ENCODE measurements at regions not wholly inside any gene's neighbourhood (a gene's known extent, or its start where the extent isn't known, plus 50 kb on each side); places are given as distances from the start of the nearest gene placed in this dataset.

DNA sequence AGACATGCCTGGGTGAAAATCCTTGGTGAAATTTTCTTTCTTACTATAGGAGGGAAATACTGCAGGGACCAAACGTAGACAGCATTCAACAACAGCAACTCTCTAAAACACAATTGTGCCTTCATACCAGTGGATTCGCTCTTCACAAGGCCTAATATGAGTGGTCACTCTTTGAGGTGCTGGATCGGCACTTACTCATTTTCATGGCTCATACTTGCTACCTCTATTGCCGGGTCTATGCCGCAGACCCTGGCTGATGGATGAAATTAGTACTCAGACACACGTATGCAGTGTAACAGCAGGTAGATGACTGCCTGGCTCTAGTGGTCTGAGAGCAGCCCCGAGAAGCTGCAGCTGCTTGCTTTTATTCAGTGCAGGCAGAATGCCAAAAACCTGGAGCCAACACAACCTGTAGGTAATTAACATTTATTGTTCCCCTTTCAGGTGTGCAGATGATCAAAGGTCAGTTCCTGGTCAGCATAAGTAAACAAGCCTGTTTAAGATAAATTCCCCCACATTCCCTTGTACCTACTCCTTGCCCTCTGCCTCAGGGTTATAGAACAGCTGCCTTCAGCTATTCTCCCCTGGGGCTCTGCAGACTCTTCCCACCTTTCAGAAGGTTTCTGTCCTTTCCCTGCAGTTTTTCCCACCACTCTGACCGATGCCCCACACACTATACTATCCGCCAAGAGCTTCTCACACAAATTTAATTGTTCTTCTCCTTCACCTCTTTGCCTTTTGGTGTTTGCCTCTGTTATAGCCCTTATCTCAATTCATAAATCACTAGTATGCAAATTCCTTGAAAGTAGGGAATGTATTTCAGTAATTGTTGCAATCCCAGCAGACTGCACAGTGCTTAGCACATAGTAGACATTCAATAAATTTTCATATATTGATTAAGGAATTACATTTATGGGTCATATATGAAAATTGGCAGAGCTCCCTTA is 210.0 kb downstream of the SPANXN3 start:
- Histone ChIP-seq H3K4me2 (ENCODE audit: low read length) (no peak overlapping the region), H3K36me3 (ENCODE audit: insufficient read depth, low read length) (no peaks in the 10 kb centered on the region), H4K20me1 (ENCODE audit: insufficient read depth, low read length) (no peaks in the 10 kb centered on the region), H3K9me3 (ENCODE audit: low read length) (no peaks in the 10 kb centered on the region), H3K4me3 (ENCODE audit: low read depth, low read length, poor library complexity, severe bottlenecking) (no peak overlapping the region), H2AFZ (ENCODE audit: low read length) (no peak overlapping the region), H3K9me2 (ENCODE audit: insufficient read depth, low read length) (no peaks in the 10 kb centered on the region), H3K27ac (ENCODE audit: low read depth, low read length, poor library complexity, severe bottlenecking) (no peak overlapping the region), H3K4me1 (ENCODE audit: insufficient read depth, low read length, poor library complexity, severe bottlenecking) (no peaks in the 10 kb centered on the region), H3K79me2 (ENCODE audit: insufficient read depth, low read depth, low read length) (no peaks in the 10 kb centered on the region)
- DNase-seq (ENCODE audit: low spot score), result no peak
- no peak for TF ChIP-seq EZH2phosphoT487 (IDR thresholded peaks at IDR 0.05; ENCODE audit: borderline replicate concordance, low read depth, low read length)
- TF ChIP-seq, protein P1, sequence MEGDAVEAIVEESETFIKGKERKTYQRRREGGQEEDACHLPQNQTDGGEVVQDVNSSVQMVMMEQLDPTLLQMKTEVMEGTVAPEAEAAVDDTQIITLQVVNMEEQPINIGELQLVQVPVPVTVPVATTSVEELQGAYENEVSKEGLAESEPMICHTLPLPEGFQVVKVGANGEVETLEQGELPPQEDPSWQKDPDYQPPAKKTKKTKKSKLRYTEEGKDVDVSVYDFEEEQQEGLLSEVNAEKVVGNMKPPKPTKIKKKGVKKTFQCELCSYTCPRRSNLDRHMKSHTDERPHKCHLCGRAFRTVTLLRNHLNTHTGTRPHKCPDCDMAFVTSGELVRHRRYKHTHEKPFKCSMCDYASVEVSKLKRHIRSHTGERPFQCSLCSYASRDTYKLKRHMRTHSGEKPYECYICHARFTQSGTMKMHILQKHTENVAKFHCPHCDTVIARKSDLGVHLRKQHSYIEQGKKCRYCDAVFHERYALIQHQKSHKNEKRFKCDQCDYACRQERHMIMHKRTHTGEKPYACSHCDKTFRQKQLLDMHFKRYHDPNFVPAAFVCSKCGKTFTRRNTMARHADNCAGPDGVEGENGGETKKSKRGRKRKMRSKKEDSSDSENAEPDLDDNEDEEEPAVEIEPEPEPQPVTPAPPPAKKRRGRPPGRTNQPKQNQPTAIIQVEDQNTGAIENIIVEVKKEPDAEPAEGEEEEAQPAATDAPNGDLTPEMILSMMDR (conservative IDR thresholded peaks at IDR 0.05; ENCODE audit: low read length), result no peak
- ChIA-PET POLR2A (no interaction called here), CTCF (ENCODE audit: unreplicated experiment) (no interaction called here)
- intact Hi-C loops (cut with micrococcal nuclease; ENCODE audit: unreplicated experiment), result no loop called here
- no TSS peak for BruUV-seq (replicated peaks)

DNA sequence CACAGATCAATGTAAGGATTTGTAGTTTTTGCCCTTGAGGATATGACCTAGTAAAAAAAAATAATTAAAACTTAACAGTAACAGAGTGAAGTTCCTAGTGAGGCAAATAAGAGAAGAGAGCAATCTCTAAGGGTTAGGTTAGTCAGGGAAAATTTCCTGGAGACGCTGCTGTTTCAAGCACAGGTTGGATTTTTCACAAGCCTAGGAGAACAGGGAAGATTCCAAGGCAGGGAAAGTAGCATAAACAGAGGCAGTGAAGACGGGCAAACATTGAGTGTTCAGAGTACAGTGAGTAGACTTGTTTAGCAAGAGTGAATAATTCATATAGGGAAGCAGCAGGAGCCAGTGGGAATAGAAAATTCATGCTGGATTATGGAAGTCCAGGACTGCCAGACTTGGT is 212.8 kb downstream of the SPANXN3 start:
- no peak overlapping the region for H3K27ac ChIP-seq (ENCODE audit: low read depth, low read length, poor library complexity, severe bottlenecking)
- H3K4me3 ChIP-seq (ENCODE audit: low read depth, low read length, poor library complexity, severe bottlenecking), result no peak overlapping the region
- no TSS peak for BruUV-seq (replicated peaks)
- H3K79me2 ChIP-seq (ENCODE audit: insufficient read depth, low read depth, low read length), result no peaks in the 10 kb centered on the region
- H4K20me1 ChIP-seq (ENCODE audit: insufficient read depth, low read length), result no peaks in the 10 kb centered on the region
- no peaks in the 10 kb centered on the region for H3K36me3 ChIP-seq (ENCODE audit: insufficient read depth, low read length)
- ChIA-PET POLR2A (no interaction called here), CTCF (ENCODE audit: unreplicated experiment) (no interaction called here)
- intact Hi-C loops (cut with micrococcal nuclease; ENCODE audit: unreplicated experiment), result no loop called here
- DNase-seq (ENCODE audit: low spot score), result no peak
- H3K4me1 ChIP-seq (ENCODE audit: insufficient read depth, low read length, poor library complexity, severe bottlenecking), result no peaks in the 10 kb centered on the region
- no peak overlapping the region for H3K4me2 ChIP-seq (ENCODE audit: low read length)
- H3K9me3 ChIP-seq (ENCODE audit: low read length), result no peaks in the 10 kb centered on the region
- no peak for TF ChIP-seq EZH2phosphoT487 (IDR thresholded peaks at IDR 0.05; ENCODE audit: borderline replicate concordance, low read depth, low read length)
- TF ChIP-seq, protein P1 (conservative IDR thresholded peaks at IDR 0.05; ENCODE audit: low read length), result no peak
- H2AFZ ChIP-seq (ENCODE audit: low read length), result no peak overlapping the region
- H3K9me2 ChIP-seq (ENCODE audit: insufficient read depth, low read length), result no peaks in the 10 kb centered on the region

DNA sequence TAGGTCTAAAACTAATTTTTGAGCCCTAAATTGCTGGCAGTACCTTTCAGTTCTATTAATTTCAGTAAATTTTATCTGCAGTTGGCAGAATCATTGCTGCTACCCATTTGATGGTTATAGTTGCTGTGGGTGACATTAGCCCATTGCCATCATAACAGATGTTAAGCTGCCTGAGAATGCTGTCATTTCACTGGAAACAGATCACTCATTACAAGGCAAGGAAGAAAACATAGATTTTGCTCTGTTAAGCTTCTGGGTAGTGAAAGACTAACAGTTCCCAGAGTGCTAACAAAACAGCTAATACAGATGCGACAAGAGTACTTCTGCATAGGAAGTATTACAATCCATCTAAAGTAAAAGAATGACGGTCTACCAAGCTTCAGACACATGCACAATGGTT is 213.2 kb downstream of the SPANXN3 start:
- ChIA-PET POLR2A (no interaction called here), CTCF (ENCODE audit: unreplicated experiment) (no interaction called here)
- BruUV-seq (replicated peaks), result no TSS peak
- Histone ChIP-seq H3K9me3 (ENCODE audit: low read length) (no peaks in the 10 kb centered on the region), H3K4me2 (ENCODE audit: low read length) (no peak overlapping the region), H3K4me3 (ENCODE audit: low read depth, low read length, poor library complexity, severe bottlenecking) (no peak overlapping the region), H3K9me2 (ENCODE audit: insufficient read depth, low read length) (no peaks in the 10 kb centered on the region), H3K27ac (ENCODE audit: low read depth, low read length, poor library complexity, severe bottlenecking) (no peak overlapping the region), H2AFZ (ENCODE audit: low read length) (no peak overlapping the region), H3K4me1 (ENCODE audit: insufficient read depth, low read length, poor library complexity, severe bottlenecking) (no peaks in the 10 kb centered on the region), H3K79me2 (ENCODE audit: insufficient read depth, low read depth, low read length) (no peaks in the 10 kb centered on the region), H3K36me3 (ENCODE audit: insufficient read depth, low read length) (no peaks in the 10 kb centered on the region), H4K20me1 (ENCODE audit: insufficient read depth, low read length) (no peaks in the 10 kb centered on the region)
- no peak for DNase-seq (ENCODE audit: low spot score)
- TF ChIP-seq, protein P1 (conservative IDR thresholded peaks at IDR 0.05; ENCODE audit: low read length), result no peak
- intact Hi-C loops (cut with micrococcal nuclease; ENCODE audit: unreplicated experiment), result no loop called here

All from OCI-LY7 (cell line).